NCI-H1694 (cell line): ENCODE measurements at regions not wholly inside any gene's neighbourhood (a gene's known extent, or its start where the extent isn't known, plus 50 kb on each side); places are given as distances from the start of the nearest gene placed in this dataset.
"Not testable (repeated sequence)": the region's sequence is repeated elsewhere in the genome, so short reads cannot be mapped to it uniquely, and the experiment has no call there.

Source experiments
- DNase-seq: peaks from one replicate; lab custom pipeline; 2025; lab: John Stamatoyannopoulos, UW

- not testable (repeated sequence) for DNase-seq
Observed at GRCh38 chr17:18546514-18547398, 70.2 kb downstream of the LGALS9C start.

GRCh38 chr17:18557086-18557485 lies 80.5 kb downstream of the LGALS9C start:
- DNase-seq: not testable (repeated sequence)

- not testable (repeated sequence) for DNase-seq
Observed at GRCh38 chr17:18563381-18564098, 80.7 kb downstream of the TBC1D28 start.

GRCh38 chr17:18564099-18564448 lies 80.1 kb downstream of the TBC1D28 start:
- DNase-seq: peak; percentile 47

GRCh38 chr17:18568108-18568995 lies 75.8 kb downstream of the TBC1D28 start:
- not testable (repeated sequence) for DNase-seq

GRCh38 chr17:18569489-18569913 lies 74.7 kb downstream of the TBC1D28 start:
- not testable (repeated sequence) for DNase-seq

GRCh38 chr17:18572536-18572935 lies 71.7 kb downstream of the TBC1D28 start:
- DNase-seq: not testable (repeated sequence)

GRCh38 chr17:18574137-18574536 lies 70.1 kb downstream of the TBC1D28 start:
- not testable (repeated sequence) for DNase-seq
